ENCODE measurements at regions not wholly inside any gene's neighbourhood (a gene's known extent, or its start where the extent isn't known, plus 50 kb on each side); places are given as distances from the start of the nearest gene placed in this dataset.

GRCh38 chr6:105800398-105800797 is 285.7 kb upstream of the PRDM1 start:
- TF ChIP-seq ZNF274 (IDR thresholded peaks at IDR 0.05; ENCODE audit: low read depth, low read length) (no peak), YY1 (IDR thresholded peaks at IDR 0.05; ENCODE audit: insufficient read depth, insufficient read length) (no peak), SUZ12 (IDR thresholded peaks at IDR 0.05; ENCODE audit: extremely low read depth, insufficient read depth, insufficient read length) (no peak)
